Cardiac muscle cell (in vitro differentiated cells and primary cell): ENCODE measurements at regions not wholly inside any gene's neighbourhood (a gene's known extent, or its start where the extent isn't known, plus 50 kb on each side); places are given as distances from the start of the nearest gene placed in this dataset.

Source experiments
- DNase-seq, 2 donors: peaks; one replicate each; pipeline versions ENCODE4 v3.0.0 to v3.0.0-alpha.2; 2010 to 2017; ENCODE audit warnings: low read depth in 1 of 2, low spot score in 1 of 2
- H3K27ac ChIP-seq: fragments of 200-600 bp; sonication (generic); 2 replicates; pipeline ENCODE4 v1.5.1; 2016
- H3K27me3 ChIP-seq: fragments of 200-600 bp; sonication (generic); 2 replicates; pipeline ENCODE4 v1.6.0; 2016; ENCODE audit warnings: control low read depth
- H3K36me3 ChIP-seq: fragments of 200-600 bp; sonication (generic); 2 replicates; pipeline ENCODE4 v1.5.1; 2016; ENCODE audit warnings: control low read depth
- H3K4me1 ChIP-seq: fragments of 200-600 bp; sonication (generic); 2 replicates; pipeline ENCODE4 v1.8.1; 2017; ENCODE audit warnings: low read depth, mild to moderate bottlenecking, mixed run types
- H3K4me3 ChIP-seq: fragments of 200-600 bp; sonication (generic); 2 replicates; pipeline ENCODE4 v1.5.1; 2016; ENCODE audit warnings: mild to moderate bottlenecking
- H3K9me3 ChIP-seq: fragments of 200-600 bp; sonication (generic); 2 replicates; pipeline ENCODE4 v1.5.1; 2017; ENCODE audit warnings: low read depth, mild to moderate bottlenecking, control low read depth
- CTCF ChIP-seq: IDR thresholded peaks from 2 replicates; pipeline ENCODE4 v1.5.1; 2012; ENCODE audit warnings: low read depth, mild to moderate bottlenecking, low read length

DNA sequence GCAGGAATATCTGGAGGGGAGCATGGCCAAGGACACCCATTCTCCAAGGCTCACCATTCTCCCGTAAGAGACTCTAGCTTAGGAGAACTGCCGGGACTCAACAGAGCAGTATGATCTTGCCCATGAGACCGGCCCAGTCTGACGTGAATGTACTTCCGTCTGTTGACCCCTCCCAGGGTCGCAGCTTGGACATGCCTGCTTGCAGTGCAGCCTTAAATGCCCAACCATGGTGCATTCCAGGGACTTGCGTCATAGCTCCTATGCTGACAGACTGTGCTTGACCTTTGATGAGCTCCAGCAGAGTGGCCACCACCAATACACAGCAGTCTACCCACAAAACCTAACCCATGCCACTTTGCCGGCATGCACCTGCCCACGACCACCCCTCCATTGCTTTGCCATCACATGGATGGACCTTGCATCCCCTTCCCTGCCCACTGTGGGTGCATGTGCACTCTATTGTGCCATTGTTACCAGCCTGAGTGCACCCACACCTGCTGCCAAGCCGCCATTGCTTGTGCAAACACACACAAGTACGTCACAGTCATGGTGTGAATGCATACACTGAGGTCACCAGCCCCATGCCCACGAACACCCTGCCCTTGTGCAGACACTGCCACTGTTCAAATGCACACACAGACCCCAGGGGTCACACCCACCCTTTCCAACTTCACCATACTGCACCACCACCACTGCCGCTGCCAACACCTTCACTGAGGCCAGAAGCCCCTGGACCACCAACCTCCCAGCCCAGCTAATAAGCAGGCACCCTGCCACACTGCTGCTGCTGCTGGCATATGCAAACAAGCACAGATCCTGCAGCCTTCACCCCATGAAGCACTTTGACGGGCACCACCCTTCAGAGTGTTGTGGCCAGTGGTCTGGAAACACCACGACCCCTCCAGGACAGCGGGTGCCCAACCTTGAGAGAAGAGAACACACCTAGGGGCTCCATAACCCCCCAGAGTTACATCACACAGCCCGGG, 1141.3 kb downstream of the BRINP3 start:
- Histone ChIP-seq H3K36me3 (no peaks in the 10 kb centered on the region), H3K27ac (no peak overlapping the region), H3K4me1 (no peaks in the 10 kb centered on the region), H3K4me3 (no peak overlapping the region), H3K9me3 (no peaks in the 10 kb centered on the region), H3K27me3 (no peaks in the 10 kb centered on the region)
- no peak for DNase-seq
- no peak for TF ChIP-seq CTCF

GRCh38 chr1:189349607-189350006, 1128.1 kb downstream of the BRINP3 start:
- Histone ChIP-seq H3K27me3 (no peaks in the 10 kb centered on the region), H3K27ac (no peak overlapping the region), H3K9me3 (no peaks in the 10 kb centered on the region), H3K4me1 (no peaks in the 10 kb centered on the region), H3K36me3 (no peaks in the 10 kb centered on the region), H3K4me3 (no peak overlapping the region)
- no peak for TF ChIP-seq CTCF
- no peak for DNase-seq

DNA sequence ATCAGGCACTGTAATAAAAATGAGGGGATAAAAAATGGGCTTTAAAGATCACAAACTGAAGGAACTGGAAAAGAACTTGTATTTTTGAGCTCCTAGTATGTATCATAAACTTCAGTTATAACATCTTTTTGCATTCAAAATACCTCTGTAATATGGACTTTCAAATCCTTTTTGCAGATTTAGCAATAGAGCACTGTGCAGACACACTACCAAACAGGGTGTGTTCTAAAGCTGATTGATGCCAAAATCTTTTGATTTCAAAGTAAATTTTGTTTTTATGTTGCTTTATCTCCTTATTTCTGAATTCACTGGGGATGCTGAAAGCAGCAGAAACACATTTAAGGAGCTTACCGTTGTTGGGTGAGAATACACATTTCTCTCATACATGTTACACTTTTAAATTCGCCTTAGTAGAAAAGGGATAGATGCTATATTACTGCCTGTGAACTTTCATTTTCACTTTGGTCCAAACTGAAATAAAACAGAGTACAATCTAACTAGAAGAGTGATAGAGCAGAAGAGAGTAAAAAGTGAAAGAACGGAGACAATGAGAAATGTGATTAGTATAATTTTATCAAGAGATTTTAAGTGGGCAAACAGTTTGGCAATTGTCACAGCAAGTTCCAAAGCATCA, 1126.6 kb downstream of the BRINP3 start:
- Histone ChIP-seq H3K4me1 (no peaks in the 10 kb centered on the region), H3K4me3 (no peak overlapping the region), H3K9me3 (no peaks in the 10 kb centered on the region), H3K36me3 (no peaks in the 10 kb centered on the region), H3K27me3 (no peaks in the 10 kb centered on the region), H3K27ac (no peak overlapping the region)
- TF ChIP-seq CTCF, result no peak
- DNase-seq, result no peak

GRCh38 chr1:189351960-189352359, 1125.7 kb downstream of the BRINP3 start:
- no peak for TF ChIP-seq CTCF
- Histone ChIP-seq H3K9me3 (no peaks in the 10 kb centered on the region), H3K27ac (no peak overlapping the region), H3K27me3 (no peaks in the 10 kb centered on the region), H3K36me3 (no peaks in the 10 kb centered on the region), H3K4me3 (no peak overlapping the region), H3K4me1 (no peaks in the 10 kb centered on the region)
- no peak for DNase-seq

DNA sequence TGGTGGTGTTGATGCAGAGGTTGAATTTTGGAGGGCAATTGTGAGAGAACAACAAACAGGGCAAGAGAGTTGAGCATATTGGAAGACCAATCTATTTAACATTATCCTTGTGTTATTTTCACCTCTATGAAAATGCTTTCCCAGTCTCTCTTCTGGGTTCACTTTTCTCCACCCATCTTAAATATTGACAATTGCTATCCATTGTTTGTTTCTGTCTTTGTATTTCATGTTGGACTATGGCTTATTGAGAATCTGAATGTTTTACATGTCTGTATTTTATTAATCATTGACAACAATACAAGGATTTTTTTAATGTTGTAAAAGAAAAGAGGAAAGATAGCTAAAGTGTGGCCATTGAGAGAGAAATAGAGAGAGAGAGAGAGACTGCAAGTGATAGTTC, 1121.5 kb downstream of the BRINP3 start:
- Histone ChIP-seq H3K27me3 (no peaks in the 10 kb centered on the region), H3K4me1 (no peaks in the 10 kb centered on the region), H3K4me3 (no peak overlapping the region), H3K36me3 (no peaks in the 10 kb centered on the region), H3K27ac (no peak overlapping the region), H3K9me3 (no peaks in the 10 kb centered on the region)
- DNase-seq, result no peak
- TF ChIP-seq CTCF, result no peak
